Esophagus squamous epithelium (tissue), 4 donors: ENCODE measurements at regions not wholly inside any gene's neighbourhood (a gene's known extent, or its start where the extent isn't known, plus 50 kb on each side); places are given as distances from the start of the nearest gene placed in this dataset.

Source experiments
- POLR2A ChIP-seq, 4 donors: fragments of 450-650 bp; IDR thresholded peaks; one replicate each; pipeline ENCODE4 v1.6.1; 2017; ENCODE audit warnings: antibody characterized with exemption in 4 of 4, mild to moderate bottlenecking in 4 of 4, moderate library complexity in 3 of 4
- TF ChIP-seq, protein P1 (sequence below), 6 experiments: fragments of 450-650 bp in 4 of 6; fragments of 200-600 bp in 2 of 6; sonication (generic) in 2 of 6; IDR thresholded peaks; one replicate each; pipeline ENCODE4 v1.5.1; 2016 to 2019; ENCODE audit warnings: antibody characterized with exemption in 6 of 6, mild to moderate bottlenecking in 4 of 6, moderate library complexity in 4 of 6

DNA sequence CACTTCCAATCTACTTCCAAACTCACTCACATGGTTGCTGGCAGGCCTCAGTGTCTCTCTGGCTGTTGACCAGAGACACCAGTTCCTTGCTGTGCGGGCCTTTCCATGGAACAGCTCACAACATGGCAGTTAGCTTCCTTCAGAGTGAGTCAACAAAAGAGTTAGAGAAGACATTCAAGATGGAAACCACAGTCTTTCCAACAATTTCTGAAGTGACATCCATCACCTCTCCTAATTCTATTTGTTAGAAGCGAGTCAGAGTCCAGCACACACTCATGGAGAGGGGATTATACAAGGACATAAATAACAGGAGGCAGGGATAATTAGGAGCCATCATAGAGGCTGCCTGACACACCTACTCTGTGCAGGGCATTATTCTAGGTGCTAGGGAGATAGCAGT, 62.5 kb upstream of the TMEM164 start:
- TF ChIP-seq, protein P1, sequence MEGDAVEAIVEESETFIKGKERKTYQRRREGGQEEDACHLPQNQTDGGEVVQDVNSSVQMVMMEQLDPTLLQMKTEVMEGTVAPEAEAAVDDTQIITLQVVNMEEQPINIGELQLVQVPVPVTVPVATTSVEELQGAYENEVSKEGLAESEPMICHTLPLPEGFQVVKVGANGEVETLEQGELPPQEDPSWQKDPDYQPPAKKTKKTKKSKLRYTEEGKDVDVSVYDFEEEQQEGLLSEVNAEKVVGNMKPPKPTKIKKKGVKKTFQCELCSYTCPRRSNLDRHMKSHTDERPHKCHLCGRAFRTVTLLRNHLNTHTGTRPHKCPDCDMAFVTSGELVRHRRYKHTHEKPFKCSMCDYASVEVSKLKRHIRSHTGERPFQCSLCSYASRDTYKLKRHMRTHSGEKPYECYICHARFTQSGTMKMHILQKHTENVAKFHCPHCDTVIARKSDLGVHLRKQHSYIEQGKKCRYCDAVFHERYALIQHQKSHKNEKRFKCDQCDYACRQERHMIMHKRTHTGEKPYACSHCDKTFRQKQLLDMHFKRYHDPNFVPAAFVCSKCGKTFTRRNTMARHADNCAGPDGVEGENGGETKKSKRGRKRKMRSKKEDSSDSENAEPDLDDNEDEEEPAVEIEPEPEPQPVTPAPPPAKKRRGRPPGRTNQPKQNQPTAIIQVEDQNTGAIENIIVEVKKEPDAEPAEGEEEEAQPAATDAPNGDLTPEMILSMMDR (IDR thresholded peaks at IDR 0.05), result no peak
- TF ChIP-seq POLR2A (IDR thresholded peaks at IDR 0.05), result no peak
